ENCODE measurements at regions not wholly inside any gene's neighbourhood (a gene's known extent, or its start where the extent isn't known, plus 50 kb on each side); places are given as distances from the start of the nearest gene placed in this dataset.

- TF ChIP-seq CTCF (IDR thresholded peaks at IDR 0.05 in 2 of 3, conservative IDR thresholded peaks at IDR 0.05 in 1 of 3; ENCODE audit: borderline replicate concordance in 1 of 3, insufficient read depth in 1 of 3, low read depth in 2 of 3, low read length in 2 of 3) = no peak
- TF ChIP-seq EGR1 (IDR thresholded peaks at IDR 0.05; ENCODE audit: low read depth) = no peak
- no peak for TF ChIP-seq YY1 (IDR thresholded peaks at IDR 0.05; ENCODE audit: extremely low read depth, insufficient replicate concordance, low read depth, low read length)
- no peak for TF ChIP-seq RAD21 (IDR thresholded peaks at IDR 0.05; ENCODE audit: low read depth)
- TF ChIP-seq POLR2A (IDR thresholded peaks at IDR 0.05; ENCODE audit: borderline replicate concordance, extremely low read depth, insufficient read depth, insufficient read length) = no peak
- TF ChIP-seq EZH2 (IDR thresholded peaks at IDR 0.05) = no peak
- TF ChIP-seq POLR2AphosphoS5 (IDR thresholded peaks at IDR 0.05; ENCODE audit: low read depth, low read length) = no peak
- TF ChIP-seq ZNF274 (IDR thresholded peaks at IDR 0.05; ENCODE audit: low read depth, low read length) = no peak
- no peak for TF ChIP-seq JUND (IDR thresholded peaks at IDR 0.05)
- TF ChIP-seq EZH2phosphoT487 (IDR thresholded peaks at IDR 0.05; ENCODE audit: borderline replicate concordance) = no peak
- TF ChIP-seq SIN3A (IDR thresholded peaks at IDR 0.05; ENCODE audit: low read depth) = no peak
- TF ChIP-seq SP1 (IDR thresholded peaks at IDR 0.05; ENCODE audit: low read depth) = no peak
- TF ChIP-seq ZFX (IDR thresholded peaks at IDR 0.05) = no peak
Measured at GRCh38 chr1:103336408-103336807, 189.1 kb upstream of the RNPC3 start.

All from HCT116 (cell line).